Activated CD4-positive, alpha-beta T cell treated with anti-CD3 and anti-CD28 coated beads for 48 hours (primary cell): ENCODE measurements at regions not wholly inside any gene's neighbourhood (a gene's known extent, or its start where the extent isn't known, plus 50 kb on each side); places are given as distances from the start of the nearest gene placed in this dataset.

Experiments used
- DNase-seq: peaks from one replicate; pipeline ENCODE4 v3.0.0-alpha.2; 2020

- no peak for DNase-seq
Measured at GRCh38 chr13:106349080-106349931, 186.2 kb downstream of the EFNB2 start.

- no peak for DNase-seq
Measured at GRCh38 chr13:106348075-106348840, 187.2 kb downstream of the EFNB2 start.

GRCh38 chr13:106344342-106344741, 191.1 kb downstream of the EFNB2 start:
- DNase-seq = no peak

- DNase-seq = no peak
Measured at GRCh38 chr13:106343836-106344235, 191.6 kb downstream of the EFNB2 start.

- no peak for DNase-seq
Measured at GRCh38 chr13:106340249-106340648, 195.2 kb downstream of the EFNB2 start.

- DNase-seq = no peak
Measured at GRCh38 chr13:106337096-106337850, 198.2 kb downstream of the EFNB2 start.

- DNase-seq = no peak
Measured at GRCh38 chr13:106336668-106337067, 198.8 kb downstream of the EFNB2 start.

- DNase-seq = no peak
Measured at GRCh38 chr13:106332621-106333020, 202.8 kb downstream of the EFNB2 start.

GRCh38 chr13:106331116-106331515, 204.3 kb downstream of the EFNB2 start:
- DNase-seq = no peak

- DNase-seq = no peak
Measured at GRCh38 chr13:106329941-106330340, 205.5 kb downstream of the EFNB2 start.

GRCh38 chr13:106326751-106327150, 208.7 kb downstream of the EFNB2 start:
- DNase-seq = no peak

GRCh38 chr13:106324444-106324843, 211.0 kb downstream of the EFNB2 start:
- no peak for DNase-seq

GRCh38 chr13:106322628-106323027, 212.8 kb downstream of the EFNB2 start:
- no peak for DNase-seq

- no peak for DNase-seq
Measured at GRCh38 chr13:106318941-106319411, 216.5 kb downstream of the EFNB2 start.

GRCh38 chr13:106314417-106314816, 221.0 kb downstream of the EFNB2 start:
- no peak for DNase-seq

GRCh38 chr13:106311004-106311403, 224.5 kb downstream of the EFNB2 start:
- no peak for DNase-seq

GRCh38 chr13:106310291-106310865, 225.1 kb downstream of the EFNB2 start:
- DNase-seq = no peak

- no peak for DNase-seq
Measured at GRCh38 chr13:106306748-106307277, 228.6 kb downstream of the EFNB2 start.

GRCh38 chr13:106302843-106303242, 232.6 kb downstream of the EFNB2 start:
- no peak for DNase-seq

- no peak for DNase-seq
Measured at GRCh38 chr13:106302011-106302410, 233.5 kb downstream of the EFNB2 start.

GRCh38 chr13:106299621-106300020, 235.8 kb downstream of the EFNB2 start:
- DNase-seq = no peak

GRCh38 chr13:106297283-106297682, 238.2 kb downstream of the EFNB2 start:
- DNase-seq = no peak

GRCh38 chr13:106296723-106297122, 238.7 kb downstream of the EFNB2 start:
- no peak for DNase-seq
